Ovary (tissue), 3 donors: ENCODE measurements at regions not wholly inside any gene's neighbourhood (a gene's known extent, or its start where the extent isn't known, plus 50 kb on each side); places are given as distances from the start of the nearest gene placed in this dataset.

Experiments
- EP300 ChIP-seq: sonication (generic); formaldehyde crosslinking; IDR thresholded peaks from one replicate; pipeline ENCODE4 v1.6.1; 2017; ENCODE audit warnings: antibody characterized with exemption
- TF ChIP-seq, protein P1 (sequence below), 3 donors: fragments of 450-650 bp in 2 of 3; fragments of 200-600 bp in 1 of 3; IDR thresholded peaks; one replicate each; pipeline versions ENCODE4 v1.5.1 to v1.8.0; 2016 to 2022; ENCODE audit warnings: antibody characterized with exemption in 3 of 3, mild to moderate bottlenecking in 1 of 3
- donor health status: DM: no; HTN: no; CAD: no.

GRCh38 chr10:45080331-45080730, 79.6 kb downstream of the ZNF22 start:
- TF ChIP-seq, protein P1, sequence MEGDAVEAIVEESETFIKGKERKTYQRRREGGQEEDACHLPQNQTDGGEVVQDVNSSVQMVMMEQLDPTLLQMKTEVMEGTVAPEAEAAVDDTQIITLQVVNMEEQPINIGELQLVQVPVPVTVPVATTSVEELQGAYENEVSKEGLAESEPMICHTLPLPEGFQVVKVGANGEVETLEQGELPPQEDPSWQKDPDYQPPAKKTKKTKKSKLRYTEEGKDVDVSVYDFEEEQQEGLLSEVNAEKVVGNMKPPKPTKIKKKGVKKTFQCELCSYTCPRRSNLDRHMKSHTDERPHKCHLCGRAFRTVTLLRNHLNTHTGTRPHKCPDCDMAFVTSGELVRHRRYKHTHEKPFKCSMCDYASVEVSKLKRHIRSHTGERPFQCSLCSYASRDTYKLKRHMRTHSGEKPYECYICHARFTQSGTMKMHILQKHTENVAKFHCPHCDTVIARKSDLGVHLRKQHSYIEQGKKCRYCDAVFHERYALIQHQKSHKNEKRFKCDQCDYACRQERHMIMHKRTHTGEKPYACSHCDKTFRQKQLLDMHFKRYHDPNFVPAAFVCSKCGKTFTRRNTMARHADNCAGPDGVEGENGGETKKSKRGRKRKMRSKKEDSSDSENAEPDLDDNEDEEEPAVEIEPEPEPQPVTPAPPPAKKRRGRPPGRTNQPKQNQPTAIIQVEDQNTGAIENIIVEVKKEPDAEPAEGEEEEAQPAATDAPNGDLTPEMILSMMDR (IDR thresholded peaks at IDR 0.05): no peak
- TF ChIP-seq EP300: no peak
